PC-9 (cell line): ENCODE measurements at regions not wholly inside any gene's neighbourhood (a gene's known extent, or its start where the extent isn't known, plus 50 kb on each side); places are given as distances from the start of the nearest gene placed in this dataset.

Source experiments
- BruUV-seq: library from RNA; stranded (reverse); fragments of 400-500 nt; replicated peaks from 2 replicates; lab custom pipeline; 2021; lab: Mats Ljungman, UMichigan
- CTCF ChIA-PET: fragments of 300-600 bp; sonication (Branson Sonifier 250); formaldehyde crosslinking; loops from one replicate; lab custom pipeline; 2022; ENCODE audit warnings: antibody characterized with exemption; lab: Charles Lee
- POLR2A ChIA-PET: fragments of 300-600 bp; sonication (Branson Sonifier 250); formaldehyde crosslinking; loops from one replicate; lab custom pipeline; 2022; ENCODE audit warnings: antibody characterized with exemption; ENCODE audit not compliant: unreplicated experiment; lab: Charles Lee
- DNase-seq, 2 experiments: peaks; one replicate each; pipeline versions ENCODE4 v3.0.0 to v3.0.0-alpha.2; 2015 to 2022; ENCODE audit warnings: mixed read lengths in 1 of 2
- H2AFZ ChIP-seq: fragments of 200-600 bp; sonication (generic); 2 replicates; pipeline ENCODE4 v1.8.1; 2017; ENCODE audit warnings: antibody characterized with exemption
- H3F3A ChIP-seq: fragments of 200-600 bp; sonication (generic); 2 replicates; pipeline ENCODE4 v1.8.1; 2017; ENCODE audit warnings: antibody characterized with exemption, mild to moderate bottlenecking, low read depth; ENCODE audit not compliant: insufficient read depth
- H3K27ac ChIP-seq: fragments of 200-600 bp; sonication (generic); 2 replicates; pipeline ENCODE4 v1.6.1; 2016; ENCODE audit warnings: mixed run types
- H3K27me3 ChIP-seq: fragments of 200-600 bp; sonication (generic); 2 replicates; pipeline ENCODE4 v1.6.1; 2016; ENCODE audit warnings: low read depth, mixed run types; ENCODE audit not compliant: insufficient read depth
- H3K36me3 ChIP-seq: fragments of 200-600 bp; sonication (generic); 2 replicates; pipeline ENCODE4 v1.6.1; 2016; ENCODE audit warnings: low read depth, mixed run types
- H3K4me1 ChIP-seq: fragments of 200-600 bp; sonication (generic); replicated peaks from 2 replicates; pipeline ENCODE4 v1.6.1; 2016; ENCODE audit warnings: mixed run types; ENCODE audit not compliant: insufficient read depth
- H3K4me2 ChIP-seq: fragments of 200-600 bp; sonication (generic); 2 replicates; pipeline ENCODE4 v1.6.1; 2017; ENCODE audit warnings: mixed run types
- H3K4me3 ChIP-seq: fragments of 200-600 bp; sonication (generic); 2 replicates; pipeline ENCODE4 v1.6.1; 2016; ENCODE audit warnings: mixed run types
- H3K79me2 ChIP-seq: fragments of 200-600 bp; sonication (generic); 2 replicates; pipeline ENCODE4 v1.6.1; 2017; ENCODE audit warnings: low read depth, mixed run types
- H3K9me2 ChIP-seq: fragments of 200-600 bp; sonication (generic); 2 replicates; pipeline ENCODE4 v1.8.1; 2017; ENCODE audit warnings: mild to moderate bottlenecking; ENCODE audit not compliant: insufficient read depth
- H3K9me3 ChIP-seq: fragments of 200-600 bp; sonication (generic); 2 replicates; pipeline ENCODE4 v1.8.1; 2016; ENCODE audit warnings: low read depth; ENCODE audit not compliant: insufficient read depth
- H4K20me1 ChIP-seq: fragments of 200-600 bp; sonication (generic); 2 replicates; pipeline ENCODE4 v1.8.1; 2017; ENCODE audit not compliant: insufficient read depth
- EZH2 ChIP-seq: fragments of 200-600 bp; sonication (generic); IDR thresholded peaks from 2 replicates; pipeline ENCODE4 v1.8.0; 2017; ENCODE audit warnings: antibody characterized with exemption, low read depth
- intact Hi-C: fragments of 100-400 bp; cut with micrococcal nuclease; formaldehyde crosslinking; loops from one replicate; pipeline ENCODE4 v1.10.0; 2022; ENCODE audit not compliant: unreplicated experiment
- TF ChIP-seq, protein P1 (sequence below): fragments of 200-600 bp; sonication (generic); conservative IDR thresholded peaks from 2 replicates; pipeline ENCODE4 v1.6.1; 2017; ENCODE audit warnings: mixed run types, antibody characterized with exemption, mild to moderate bottlenecking, moderate library complexity

DNA sequence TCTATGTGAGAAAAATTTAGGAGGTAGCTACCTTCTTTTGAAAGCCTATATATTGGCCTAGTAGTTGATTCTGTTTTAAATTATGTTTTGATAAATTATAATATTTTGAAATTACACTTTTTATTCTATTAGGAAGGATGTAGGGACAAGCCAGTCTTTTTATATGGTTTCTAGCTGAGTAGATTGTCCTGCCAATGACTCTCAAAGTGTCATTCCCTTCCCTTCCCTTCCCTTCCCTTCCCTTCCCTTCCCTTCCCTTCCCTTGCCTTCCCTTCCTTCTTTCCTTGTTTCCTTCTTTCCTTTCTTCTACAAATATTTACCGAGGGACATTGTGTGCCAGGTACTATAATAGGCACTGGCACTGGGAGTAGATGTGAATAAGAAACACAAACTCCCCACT is 99.7 kb upstream of the HDAC9 start:
- Histone ChIP-seq H3K9me3 (no peaks in the 10 kb centered on the region; the same call in 1 of the 2 replicates), H3K9me2 (peaks cover 5% of the 10 kb centered on the region; the same call in 1 of the 2 replicates), H3K27me3 (no peaks in the 10 kb centered on the region), H3K36me3 (no peaks in the 10 kb centered on the region), H3K4me2 (no peak overlapping the region), H2AFZ (no peak overlapping the region), H3K4me1 (no peaks in the 10 kb centered on the region), H3K4me3 (no peak overlapping the region), H3K27ac (no peak overlapping the region), H3F3A (no peaks in the 10 kb centered on the region), H3K79me2 (no peaks in the 10 kb centered on the region), H4K20me1 (no peaks in the 10 kb centered on the region)
- no peak for DNase-seq
- ChIA-PET POLR2A (no interaction called here), CTCF (no interaction called here)
- BruUV-seq: no TSS peak
- no peak for TF ChIP-seq EZH2
- TF ChIP-seq, protein P1, sequence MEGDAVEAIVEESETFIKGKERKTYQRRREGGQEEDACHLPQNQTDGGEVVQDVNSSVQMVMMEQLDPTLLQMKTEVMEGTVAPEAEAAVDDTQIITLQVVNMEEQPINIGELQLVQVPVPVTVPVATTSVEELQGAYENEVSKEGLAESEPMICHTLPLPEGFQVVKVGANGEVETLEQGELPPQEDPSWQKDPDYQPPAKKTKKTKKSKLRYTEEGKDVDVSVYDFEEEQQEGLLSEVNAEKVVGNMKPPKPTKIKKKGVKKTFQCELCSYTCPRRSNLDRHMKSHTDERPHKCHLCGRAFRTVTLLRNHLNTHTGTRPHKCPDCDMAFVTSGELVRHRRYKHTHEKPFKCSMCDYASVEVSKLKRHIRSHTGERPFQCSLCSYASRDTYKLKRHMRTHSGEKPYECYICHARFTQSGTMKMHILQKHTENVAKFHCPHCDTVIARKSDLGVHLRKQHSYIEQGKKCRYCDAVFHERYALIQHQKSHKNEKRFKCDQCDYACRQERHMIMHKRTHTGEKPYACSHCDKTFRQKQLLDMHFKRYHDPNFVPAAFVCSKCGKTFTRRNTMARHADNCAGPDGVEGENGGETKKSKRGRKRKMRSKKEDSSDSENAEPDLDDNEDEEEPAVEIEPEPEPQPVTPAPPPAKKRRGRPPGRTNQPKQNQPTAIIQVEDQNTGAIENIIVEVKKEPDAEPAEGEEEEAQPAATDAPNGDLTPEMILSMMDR: no peak
- intact Hi-C loops: no loop called here

DNA sequence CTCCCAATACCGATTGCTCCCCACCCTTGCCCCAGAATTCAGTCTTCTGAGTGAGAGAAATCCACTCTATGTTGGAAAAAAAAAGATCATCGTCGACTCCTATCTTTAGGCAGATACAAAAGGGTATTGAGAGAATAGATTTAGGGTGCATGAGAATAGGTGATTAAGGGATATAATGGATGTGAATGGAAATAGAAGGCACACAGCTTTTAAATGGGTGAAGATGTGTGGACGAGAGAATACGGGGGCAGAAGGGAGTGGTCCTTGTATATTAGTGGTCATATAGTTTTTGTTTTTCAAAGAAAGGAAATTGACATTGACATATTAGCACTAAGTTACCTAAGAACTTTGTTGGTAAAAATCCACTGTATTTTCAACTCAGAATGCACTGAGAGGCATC is 98.6 kb upstream of the HDAC9 start:
- H3K4me3 ChIP-seq: no peak overlapping the region
- no peaks in the 10 kb centered on the region for H3K36me3 ChIP-seq
- H3F3A ChIP-seq: no peaks in the 10 kb centered on the region
- no peaks in the 10 kb centered on the region for H3K27me3 ChIP-seq
- H4K20me1 ChIP-seq: no peaks in the 10 kb centered on the region
- no peak overlapping the region for H3K27ac ChIP-seq
- BruUV-seq: no TSS peak
- no peak overlapping the region for H2AFZ ChIP-seq
- CTCF ChIA-PET: no interaction called here
- POLR2A ChIA-PET: no interaction called here
- intact Hi-C loops: no loop called here
- no peaks in the 10 kb centered on the region for H3K4me1 ChIP-seq
- H3K9me2 ChIP-seq: peaks cover 5% of the 10 kb centered on the region; the same call in 1 of the 2 replicates
- H3K4me2 ChIP-seq: no peak overlapping the region
- no peak for TF ChIP-seq EZH2
- TF ChIP-seq, protein P1: no peak
- no peak for DNase-seq
- H3K79me2 ChIP-seq: no peaks in the 10 kb centered on the region
- H3K9me3 ChIP-seq: no peaks in the 10 kb centered on the region; the same call in 1 of the 2 replicates

DNA sequence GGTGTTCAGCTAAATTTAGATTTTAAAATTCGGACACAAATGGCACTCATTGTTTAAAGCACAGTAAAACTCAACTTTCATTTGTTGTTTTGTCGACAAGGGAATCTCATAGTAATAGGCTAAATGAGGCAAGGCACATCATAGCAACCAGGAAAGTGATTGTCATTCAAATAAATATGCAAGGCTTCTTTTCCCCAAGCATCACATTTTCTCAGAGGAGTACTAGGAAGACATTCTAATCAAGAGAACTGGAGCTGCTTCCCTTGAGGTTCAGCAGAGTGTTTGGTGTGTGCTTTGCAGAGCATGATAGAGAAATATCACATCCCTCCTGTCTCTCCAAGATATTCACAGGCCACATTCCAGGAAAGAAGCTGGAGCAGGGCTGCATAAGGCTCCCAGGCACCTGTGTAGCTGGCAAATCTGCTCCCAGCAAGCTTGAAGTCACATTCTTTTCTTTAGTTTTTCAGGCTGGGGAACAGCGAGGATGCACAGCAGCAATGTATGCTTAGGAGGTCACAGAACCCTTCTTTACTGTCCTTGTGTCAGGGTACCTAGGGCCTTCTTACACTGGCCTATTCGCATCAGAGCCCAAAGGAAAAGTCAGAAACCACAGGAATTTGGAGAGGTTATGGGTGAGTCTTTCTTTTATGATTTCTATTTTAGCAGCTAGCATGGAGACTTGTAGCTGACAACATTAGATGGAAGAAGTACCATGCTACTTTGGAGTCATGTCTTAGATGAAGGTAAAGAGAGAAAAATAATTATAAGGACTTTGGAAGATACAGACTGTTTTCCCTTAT is 95.9 kb upstream of the HDAC9 start:
- H2AFZ ChIP-seq: no peak overlapping the region
- H3K79me2 ChIP-seq: no peaks in the 10 kb centered on the region
- H3K27me3 ChIP-seq: no peaks in the 10 kb centered on the region
- peaks cover 5% of the 10 kb centered on the region; the same call in 1 of the 2 replicates for H3K9me2 ChIP-seq
- no peaks in the 10 kb centered on the region for H3F3A ChIP-seq
- ChIA-PET CTCF (no interaction called here), POLR2A (no interaction called here)
- DNase-seq: no peak
- H3K4me1 ChIP-seq: no peaks in the 10 kb centered on the region
- no peak for TF ChIP-seq EZH2
- TF ChIP-seq, protein P1: no peak
- H3K4me2 ChIP-seq: no peak overlapping the region
- H3K9me3 ChIP-seq: no peaks in the 10 kb centered on the region; the same call in 1 of the 2 replicates
- no peak overlapping the region for H3K4me3 ChIP-seq
- no peaks in the 10 kb centered on the region for H4K20me1 ChIP-seq
- BruUV-seq: no TSS peak
- no peak overlapping the region for H3K27ac ChIP-seq
- intact Hi-C loops: no loop called here
- H3K36me3 ChIP-seq: no peaks in the 10 kb centered on the region
